ENCODE measurements at regions not wholly inside any gene's neighbourhood (a gene's known extent, or its start where the extent isn't known, plus 50 kb on each side); places are given as distances from the start of the nearest gene placed in this dataset.

DNA sequence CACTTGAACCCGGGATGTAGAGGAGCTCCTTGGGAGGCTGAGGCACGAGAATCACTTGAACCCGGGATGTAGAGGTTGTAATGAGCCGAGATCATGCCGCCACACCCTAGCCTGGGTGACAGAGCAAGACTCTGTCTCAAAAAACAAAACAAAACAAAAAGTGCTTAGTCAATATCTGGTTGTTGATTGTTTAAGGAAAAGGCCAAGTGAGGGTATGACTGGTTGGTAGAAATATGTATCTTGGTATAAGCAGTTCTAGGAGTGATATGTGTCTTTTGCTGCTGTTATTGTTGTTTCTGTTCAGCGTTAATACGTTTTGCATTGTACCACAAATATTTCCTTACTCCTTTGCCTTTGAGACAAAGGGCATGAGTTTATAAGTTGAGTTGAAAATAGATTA lies 210.7 kb upstream of the DMRT1 start:
- TF ChIP-seq POLR2A (IDR thresholded peaks at IDR 0.05) (no peak), POLR2AphosphoS5 (IDR thresholded peaks at IDR 0.05) (no peak), CTCF (IDR thresholded peaks at IDR 0.05) (no peak)
- no peaks in the 10 kb centered on the region for H3K4me1 ChIP-seq (replicated peaks)
- H3K36me3 ChIP-seq, result no peaks in the 10 kb centered on the region
- WGBS, result 89% methylated on average over 7 of the region's 7 CpGs
- H3K4me3 ChIP-seq, result no peak overlapping the region
- no peak for DNase-seq (ENCODE audit: low spot score)
- intact Hi-C loops (cut with DNase I), result no loop called here
- no peak overlapping the region for H3K27ac ChIP-seq
- H3K27me3 ChIP-seq (replicated peaks; ENCODE audit: insufficient read depth), result no peaks in the 10 kb centered on the region
- no peaks in the 10 kb centered on the region for H3K9me3 ChIP-seq

- DNase-seq (ENCODE audit: low spot score), result no peak
- Histone ChIP-seq H3K4me1 (replicated peaks) (no peaks in the 10 kb centered on the region), H3K4me3 (no peak overlapping the region), H3K36me3 (no peaks in the 10 kb centered on the region), H3K9me3 (no peaks in the 10 kb centered on the region), H3K27me3 (replicated peaks; ENCODE audit: insufficient read depth) (no peaks in the 10 kb centered on the region), H3K27ac (no peak overlapping the region)
- intact Hi-C loops (cut with DNase I), result no loop called here
- TF ChIP-seq CTCF (IDR thresholded peaks at IDR 0.05) (no peak), POLR2A (IDR thresholded peaks at IDR 0.05) (no peak), POLR2AphosphoS5 (IDR thresholded peaks at IDR 0.05) (no peak)
- WGBS, result 54% methylated on average over 1 of the region's 1 CpG
These were observed 209.9 kb upstream of the DMRT1 start for GRCh38 chr9:631596-631995.

- Histone ChIP-seq H3K9me3 (no peaks in the 10 kb centered on the region), H3K4me1 (replicated peaks) (no peaks in the 10 kb centered on the region), H3K27ac (no peak overlapping the region), H3K27me3 (replicated peaks; ENCODE audit: insufficient read depth) (no peaks in the 10 kb centered on the region), H3K36me3 (no peaks in the 10 kb centered on the region), H3K4me3 (no peak overlapping the region)
- intact Hi-C loops (cut with DNase I), result no loop called here
- 97% methylated on average over 1 of the region's 1 CpG for WGBS
- TF ChIP-seq CTCF (IDR thresholded peaks at IDR 0.05), result no peak
- no peak for TF ChIP-seq POLR2AphosphoS5 (IDR thresholded peaks at IDR 0.05)
- no peak for TF ChIP-seq POLR2A (IDR thresholded peaks at IDR 0.05)
- DNase-seq (ENCODE audit: low spot score), result no peak
These were observed 208.0 kb upstream of the DMRT1 start for GRCh38 chr9:633461-633860.

DNA sequence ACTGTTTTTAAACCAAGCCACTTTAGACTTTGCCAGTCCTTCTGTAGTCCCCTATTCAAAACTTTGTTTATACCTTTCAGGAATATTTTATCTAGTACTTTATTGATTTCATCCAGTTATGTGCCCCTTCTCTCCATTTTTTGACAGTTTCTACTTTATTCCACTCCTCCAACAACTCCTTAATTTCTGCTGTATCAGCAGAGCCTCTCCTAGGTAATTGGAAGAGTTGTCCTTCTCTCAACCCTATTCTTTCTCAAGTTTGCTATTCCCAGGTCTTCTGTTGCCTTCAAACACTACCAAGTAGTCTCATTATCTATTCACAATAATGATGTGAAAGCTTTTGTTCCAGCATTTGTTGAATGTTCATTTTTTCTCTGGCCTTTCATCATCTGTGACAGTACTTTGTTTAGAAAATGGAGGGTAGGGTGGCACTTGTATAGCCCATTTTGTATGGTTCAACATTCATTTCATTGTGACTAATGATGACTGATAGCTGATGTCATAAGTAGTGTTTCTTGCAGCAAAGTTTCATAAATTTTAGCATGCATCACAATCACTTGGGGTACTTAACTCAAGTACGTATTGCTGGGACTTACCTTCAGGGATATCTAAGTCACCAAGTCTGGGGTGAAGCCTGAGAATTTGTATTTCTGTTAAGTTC lies 204.4 kb upstream of the DMRT1 start:
- TF ChIP-seq CTCF (IDR thresholded peaks at IDR 0.05) (no peak), POLR2A (IDR thresholded peaks at IDR 0.05) (no peak), POLR2AphosphoS5 (IDR thresholded peaks at IDR 0.05) (no peak)
- intact Hi-C loops (cut with DNase I), result no loop called here
- Histone ChIP-seq H3K4me1 (replicated peaks) (no peaks in the 10 kb centered on the region), H3K27me3 (replicated peaks; ENCODE audit: insufficient read depth) (no peaks in the 10 kb centered on the region), H3K36me3 (no peaks in the 10 kb centered on the region), H3K27ac (no peak overlapping the region), H3K9me3 (no peaks in the 10 kb centered on the region), H3K4me3 (no peak overlapping the region)
- no peak for DNase-seq (ENCODE audit: low spot score)
- 86% methylated on average over 1 of the region's 1 CpG for WGBS

DNA sequence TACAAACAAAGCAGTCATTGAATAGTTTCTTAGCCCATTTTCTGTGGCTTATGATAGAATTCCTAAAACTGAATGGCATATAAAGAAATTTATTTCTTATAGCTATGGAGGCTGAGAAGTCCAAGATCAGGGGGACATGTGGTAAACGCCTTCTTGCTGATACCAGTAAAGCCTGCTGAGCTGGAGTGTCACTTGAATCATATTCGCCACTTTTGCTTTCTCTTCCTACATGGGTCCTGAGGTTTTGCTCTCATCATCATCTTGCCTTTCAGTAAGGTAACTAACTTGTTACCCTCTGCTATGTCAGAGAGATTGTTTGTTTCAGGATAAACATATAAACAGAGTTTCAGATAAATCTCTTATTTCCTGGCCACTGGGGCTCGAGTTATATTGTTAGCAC lies 203.3 kb upstream of the DMRT1 start:
- 69% methylated on average over 3 of the region's 3 CpGs for WGBS
- H3K27me3 ChIP-seq (replicated peaks; ENCODE audit: insufficient read depth), result no peaks in the 10 kb centered on the region
- TF ChIP-seq CTCF (IDR thresholded peaks at IDR 0.05) (no peak), POLR2A (IDR thresholded peaks at IDR 0.05) (no peak), POLR2AphosphoS5 (IDR thresholded peaks at IDR 0.05) (no peak)
- no peaks in the 10 kb centered on the region for H3K36me3 ChIP-seq
- no peak overlapping the region for H3K27ac ChIP-seq
- DNase-seq (ENCODE audit: low spot score), result no peak
- intact Hi-C loops (cut with DNase I), result no loop called here
- H3K4me3 ChIP-seq, result no peak overlapping the region
- H3K4me1 ChIP-seq (replicated peaks), result no peaks in the 10 kb centered on the region
- H3K9me3 ChIP-seq, result no peaks in the 10 kb centered on the region

Measured in prostate gland (tissue), 2 donors.